ENCODE measurements at regions not wholly inside any gene's neighbourhood (a gene's known extent, or its start where the extent isn't known, plus 50 kb on each side); places are given as distances from the start of the nearest gene placed in this dataset.

GRCh38 chr10:3413937-3414666 is 241.5 kb upstream of the PITRM1 start:
- TF ChIP-seq CTCF (IDR thresholded peaks at IDR 0.05; ENCODE audit: unreplicated experiment), result no peak
- no peak for DNase-seq (ENCODE audit: low spot score in 2 of 2, unreplicated experiment in 2 of 2)
- Mint-ChIP-seq H3K27ac (no peak overlapping the region), H3K4me3 (no peak overlapping the region), H3K4me1 (peaks cover 17% of the 10 kb centered on the region), H3K27me3 (ENCODE audit: low read depth) (peaks cover 67% of the 10 kb centered on the region), H3K36me3 (peaks cover 3% of the 10 kb centered on the region), H3K9me3 (peaks cover 6% of the 10 kb centered on the region)

GRCh38 chr10:3412646-3413045 is 240.1 kb upstream of the PITRM1 start:
- peaks cover 4% of the 10 kb centered on the region for H3K4me1 Mint-ChIP-seq
- peaks cover 3% of the 10 kb centered on the region for H3K36me3 Mint-ChIP-seq
- H3K27me3 Mint-ChIP-seq (ENCODE audit: low read depth), result peaks cover 67% of the 10 kb centered on the region
- no peak overlapping the region for H3K27ac Mint-ChIP-seq
- no peak for TF ChIP-seq CTCF (IDR thresholded peaks at IDR 0.05; ENCODE audit: unreplicated experiment)
- H3K4me3 Mint-ChIP-seq, result no peak overlapping the region
- DNase-seq (ENCODE audit: low spot score in 2 of 2, unreplicated experiment in 2 of 2), result no peak
- H3K9me3 Mint-ChIP-seq, result peaks cover 6% of the 10 kb centered on the region

GRCh38 chr10:3412071-3412582 is 239.5 kb upstream of the PITRM1 start:
- Mint-ChIP-seq H3K27ac (no peak overlapping the region), H3K36me3 (peaks cover 3% of the 10 kb centered on the region), H3K27me3 (ENCODE audit: low read depth) (peaks cover 71% of the 10 kb centered on the region), H3K4me3 (no peak overlapping the region), H3K4me1 (peaks cover 4% of the 10 kb centered on the region), H3K9me3 (peaks cover 6% of the 10 kb centered on the region)
- TF ChIP-seq CTCF (IDR thresholded peaks at IDR 0.05; ENCODE audit: unreplicated experiment), result no peak
- DNase-seq (ENCODE audit: low spot score in 2 of 2, unreplicated experiment in 2 of 2), result no peak

GRCh38 chr10:3411044-3411443 is 238.5 kb upstream of the PITRM1 start:
- Mint-ChIP-seq H3K9me3 (peaks cover 6% of the 10 kb centered on the region), H3K36me3 (peaks cover 3% of the 10 kb centered on the region), H3K27ac (no peak overlapping the region), H3K4me3 (no peak overlapping the region), H3K4me1 (peaks cover 4% of the 10 kb centered on the region), H3K27me3 (ENCODE audit: low read depth) (peaks cover 71% of the 10 kb centered on the region)
- no peak for TF ChIP-seq CTCF (IDR thresholded peaks at IDR 0.05; ENCODE audit: unreplicated experiment)
- DNase-seq (ENCODE audit: low spot score in 2 of 2, unreplicated experiment in 2 of 2), result no peak

- peaks cover 3% of the 10 kb centered on the region for H3K36me3 Mint-ChIP-seq
- TF ChIP-seq CTCF (IDR thresholded peaks at IDR 0.05; ENCODE audit: unreplicated experiment), result no peak
- peaks cover 69% of the 10 kb centered on the region for H3K27me3 Mint-ChIP-seq (ENCODE audit: low read depth)
- H3K9me3 Mint-ChIP-seq, result peaks cover 6% of the 10 kb centered on the region
- no peak for DNase-seq (ENCODE audit: low spot score in 2 of 2, unreplicated experiment in 2 of 2)
- H3K4me1 Mint-ChIP-seq, result peaks cover 10% of the 10 kb centered on the region
- no peak overlapping the region for H3K4me3 Mint-ChIP-seq
- H3K27ac Mint-ChIP-seq, result no peak overlapping the region
Measured at GRCh38 chr10:3409928-3410327, 237.3 kb upstream of the PITRM1 start.

All from mesothelial cell of epicardium (in vitro differentiated cells).